H9 (cell line): ENCODE measurements at regions not wholly inside any gene's neighbourhood (a gene's known extent, or its start where the extent isn't known, plus 50 kb on each side); places are given as distances from the start of the nearest gene placed in this dataset.

Experiments
- DNase-seq: peaks from one replicate; pipeline ENCODE4 v3.0.0-alpha.2; 2017
- H2AFZ ChIP-seq: one replicate; pipeline ENCODE4 v1.6.1; 2013; ENCODE audit warnings: mild to moderate bottlenecking, low read length, control low read depth, moderate library complexity
- H2AK5ac ChIP-seq: 2 replicates; pipeline ENCODE4 v1.6.1; 2013; ENCODE audit warnings: low read length, control low read depth, mixed read lengths; ENCODE audit not compliant: insufficient read length
- H2BK120ac ChIP-seq: one replicate; pipeline ENCODE4 v1.6.1; 2013; ENCODE audit warnings: low read depth, mild to moderate bottlenecking, low read length, control low read depth, inconsistent platforms; ENCODE audit not compliant: poor library complexity, severe bottlenecking
- H2BK12ac ChIP-seq: 2 replicates; pipeline ENCODE4 v1.6.1; 2013; ENCODE audit warnings: low read length, control low read depth, mixed read lengths, low read depth; ENCODE audit not compliant: insufficient read length
- H2BK15ac ChIP-seq: 2 replicates; pipeline ENCODE4 v1.6.1; 2013; ENCODE audit warnings: low read depth, low read length, control low read depth
- H2BK20ac ChIP-seq: one replicate; pipeline ENCODE4 v1.6.1; 2013; ENCODE audit warnings: low read depth, mild to moderate bottlenecking, low read length, control low read depth, inconsistent platforms; ENCODE audit not compliant: poor library complexity, severe bottlenecking
- H2BK5ac ChIP-seq: 2 replicates; pipeline ENCODE4 v1.6.1; 2013; ENCODE audit warnings: low read length, control low read depth, mixed read lengths; ENCODE audit not compliant: insufficient read length
- H3K14ac ChIP-seq: 2 replicates; pipeline ENCODE4 v1.6.1; 2013; ENCODE audit warnings: low read length, control low read depth; ENCODE audit not compliant: insufficient read depth
- H3K18ac ChIP-seq: 2 replicates; pipeline ENCODE4 v1.6.1; 2013; ENCODE audit warnings: low read depth, mild to moderate bottlenecking, mixed read lengths, low read length, control low read depth; ENCODE audit not compliant: insufficient read length
- H3K23ac ChIP-seq: 2 replicates; pipeline ENCODE4 v1.6.1; 2013; ENCODE audit warnings: low read length, control low read depth, mixed read lengths, low read depth; ENCODE audit not compliant: insufficient read length
- H3K23me2 ChIP-seq: 2 replicates; pipeline ENCODE4 v1.6.1; 2013; ENCODE audit warnings: low read depth, mild to moderate bottlenecking, mixed read lengths, low read length, control low read depth; ENCODE audit not compliant: insufficient read length, poor library complexity, severe bottlenecking
- H3K27ac ChIP-seq: 2 replicates; pipeline ENCODE4 v1.5.1; 2013; ENCODE audit warnings: low read length, control low read depth, mixed read lengths, low read depth; ENCODE audit not compliant: insufficient read length
- H3K27me3 ChIP-seq: 2 replicates; pipeline ENCODE4 v1.6.1; 2013; ENCODE audit warnings: low read length, control low read depth, inconsistent platforms; ENCODE audit not compliant: insufficient read depth
- H3K4ac ChIP-seq: 2 replicates; pipeline ENCODE4 v1.6.1; 2013; ENCODE audit warnings: low read depth, mild to moderate bottlenecking, control low read depth, inconsistent platforms, low read length, moderate library complexity
- H3K4me1 ChIP-seq: 2 replicates; pipeline ENCODE4 v1.6.1; 2013; ENCODE audit warnings: low read length, control low read depth, inconsistent platforms; ENCODE audit not compliant: insufficient read depth
- H3K4me2 ChIP-seq: 2 replicates; pipeline ENCODE4 v1.6.1; 2013; ENCODE audit warnings: low read length, control low read depth, mixed read lengths; ENCODE audit not compliant: insufficient read length, insufficient read depth
- H3K56ac ChIP-seq: 2 replicates; pipeline ENCODE4 v1.6.1; 2013; ENCODE audit warnings: low read depth, mild to moderate bottlenecking, mixed read lengths, low read length, control low read depth; ENCODE audit not compliant: insufficient read length
- H3K79me1 ChIP-seq: 2 replicates; pipeline ENCODE4 v1.6.1; 2013; ENCODE audit warnings: low read depth, mild to moderate bottlenecking, moderate library complexity, low read length, control low read depth, inconsistent platforms; ENCODE audit not compliant: insufficient read depth, poor library complexity, severe bottlenecking
- H3K79me2 ChIP-seq: 2 replicates; pipeline ENCODE4 v1.6.1; 2013; ENCODE audit warnings: low read length, control low read depth, inconsistent platforms; ENCODE audit not compliant: insufficient read depth
- H3K9ac ChIP-seq: 2 replicates; pipeline ENCODE4 v1.6.1; 2013; ENCODE audit warnings: low read length, control low read depth, mixed read lengths; ENCODE audit not compliant: insufficient read length; ENCODE audit errors: extremely low read depth
- H3K9me3 ChIP-seq: one replicate; pipeline ENCODE4 v1.6.1; 2013; ENCODE audit warnings: low read depth, low read length, inconsistent platforms; ENCODE audit not compliant: control insufficient read depth
- H3T11ph ChIP-seq: one replicate; pipeline ENCODE4 v1.6.1; 2013; ENCODE audit warnings: mild to moderate bottlenecking, low read length, control low read depth, inconsistent platforms
- H4K20me1 ChIP-seq: one replicate; pipeline ENCODE4 v1.6.1; 2013; ENCODE audit not compliant: control insufficient read depth, insufficient read length, insufficient read depth
- H4K5ac ChIP-seq: 2 replicates; pipeline ENCODE4 v1.6.1; 2013; ENCODE audit warnings: low read depth, mild to moderate bottlenecking, mixed read lengths, low read length, control low read depth; ENCODE audit not compliant: insufficient read length
- H4K8ac ChIP-seq: replicated peaks from 2 replicates; pipeline ENCODE4 v1.6.1; 2013; ENCODE audit warnings: low read length, control low read depth, mixed read lengths, low read depth; ENCODE audit not compliant: insufficient read length
- H4K91ac ChIP-seq: 2 replicates; pipeline ENCODE4 v1.6.1; 2013; ENCODE audit warnings: low read depth, mild to moderate bottlenecking, moderate library complexity, mixed read lengths, low read length, control low read depth; ENCODE audit not compliant: insufficient read length
- H3K27ac Mint-ChIP-seq, 3 experiments: 2 replicates in 2 of 3; 3 replicates in 1 of 3; pipeline ENCODE4 v1.8.0; 2020 to 2021; ENCODE audit warnings: mixed read lengths in 3 of 3, mild to moderate bottlenecking in 1 of 3, moderate library complexity in 1 of 3
- H3K27me3 Mint-ChIP-seq: 2 replicates; pipeline ENCODE4 v1.8.0; 2021; ENCODE audit warnings: low read depth, mild to moderate bottlenecking, moderate library complexity, mixed read lengths
- H3K36me3 Mint-ChIP-seq, 3 experiments: 2 replicates in 2 of 3; 3 replicates in 1 of 3; pipeline ENCODE4 v1.8.0; 2020 to 2021; ENCODE audit warnings: low read depth in 3 of 3, mixed read lengths in 3 of 3; ENCODE audit not compliant: insufficient read depth in 1 of 3
- H3K4me1 Mint-ChIP-seq, 2 experiments: 2 replicates each; pipeline ENCODE4 v1.8.0; 2020; ENCODE audit warnings: mixed read lengths in 2 of 2
- H3K4me3 Mint-ChIP-seq, 2 experiments: 2 replicates in 1 of 2; 3 replicates in 1 of 2; pipeline ENCODE4 v1.8.0; 2020 to 2021; ENCODE audit warnings: mild to moderate bottlenecking in 2 of 2, mixed read lengths in 2 of 2, moderate library complexity in 1 of 2
- H3K9me3 Mint-ChIP-seq, 2 experiments: 2 replicates in 1 of 2; 3 replicates in 1 of 2; pipeline ENCODE4 v1.8.0; 2020; ENCODE audit warnings: mild to moderate bottlenecking in 2 of 2, mixed read lengths in 2 of 2, moderate library complexity in 1 of 2
- WGBS: extraction: QIAGEN DNeasy Blood & Tissue Kit; methylation state at CpG from one replicate; pipeline ENCODE4 v1.1.7; 2013; ENCODE audit warnings: missing lambda C conversion rate, low lambda C conversion rate, mixed read lengths; ENCODE audit not compliant: insufficient read length; ENCODE audit errors: extremely low coverage; 5-methylcytosine and 5-hydroxymethylcytosine counted together
- TF ChIP-seq, protein P1 (sequence below): fragments of 200-600 bp; sonication (generic); conservative IDR thresholded peaks from 3 replicates; pipeline ENCODE4 v1.8.0; 2021; ENCODE audit warnings: antibody characterized with exemption, mild to moderate bottlenecking

DNA sequence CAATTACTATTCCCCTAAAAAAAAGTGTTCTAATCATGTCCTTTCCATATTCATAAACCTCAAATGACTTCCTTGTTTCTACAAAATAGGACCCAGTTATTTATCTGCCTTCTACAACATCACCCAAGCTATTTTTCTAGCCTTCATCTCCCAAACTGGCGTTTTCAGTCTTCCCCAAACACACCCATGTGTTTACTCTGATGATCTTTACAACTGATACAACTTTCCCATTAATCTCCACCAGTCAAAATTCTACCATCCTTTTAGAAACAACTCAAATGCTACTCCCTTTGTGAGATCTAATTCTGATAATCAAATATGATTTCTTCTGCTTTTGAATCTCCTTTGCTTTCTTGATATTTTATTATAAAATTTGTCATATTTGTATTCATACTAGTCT, 114.5 kb downstream of the DUSP6 start:
- Mint-ChIP-seq H3K27ac (no peak overlapping the region), H3K36me3 (peaks cover 0 to 5% (median 0%) of the 10 kb centered on the region in 3 experiments; a peak in 1 of 7 replicates), H3K4me1 (no peaks in the 10 kb centered on the region; a peak in 1 of 4 replicates), H3K27me3 (peaks cover 8% of the 10 kb centered on the region), H3K9me3 (peaks cover 5 to 6% of the 10 kb centered on the region in 2 experiments; a peak in 4 of 5 replicates), H3K4me3 (no peak overlapping the region)
- Histone ChIP-seq H2BK120ac (no peak overlapping the region), H3K27me3 (no peaks in the 10 kb centered on the region), H3K14ac (no peak overlapping the region), H4K20me1 (no peaks in the 10 kb centered on the region), H2BK5ac (no peak overlapping the region), H3T11ph (no peak overlapping the region), H3K27ac (no peak overlapping the region), H4K91ac (no peak overlapping the region), H3K56ac (no peak overlapping the region), H3K23me2 (no peaks in the 10 kb centered on the region), H3K18ac (no peak overlapping the region), H3K23ac (no peak overlapping the region), H3K4me2 (no peak overlapping the region), H2BK15ac (no peak overlapping the region), H2BK20ac (no peak overlapping the region), H3K9ac (no peak overlapping the region), H3K79me1 (no peaks in the 10 kb centered on the region), H4K8ac (no peak overlapping the region), H2BK12ac (no peak overlapping the region), H3K4ac (no peak overlapping the region), H3K9me3 (no peaks in the 10 kb centered on the region), H4K5ac (no peak overlapping the region), H2AFZ (no peak overlapping the region), H3K4me1 (peaks cover 2% of the 10 kb centered on the region; the same call in 1 of the 2 replicates), H2AK5ac (no peak overlapping the region), H3K79me2 (no peaks in the 10 kb centered on the region)
- DNase-seq, result no peak
- TF ChIP-seq, protein P1, sequence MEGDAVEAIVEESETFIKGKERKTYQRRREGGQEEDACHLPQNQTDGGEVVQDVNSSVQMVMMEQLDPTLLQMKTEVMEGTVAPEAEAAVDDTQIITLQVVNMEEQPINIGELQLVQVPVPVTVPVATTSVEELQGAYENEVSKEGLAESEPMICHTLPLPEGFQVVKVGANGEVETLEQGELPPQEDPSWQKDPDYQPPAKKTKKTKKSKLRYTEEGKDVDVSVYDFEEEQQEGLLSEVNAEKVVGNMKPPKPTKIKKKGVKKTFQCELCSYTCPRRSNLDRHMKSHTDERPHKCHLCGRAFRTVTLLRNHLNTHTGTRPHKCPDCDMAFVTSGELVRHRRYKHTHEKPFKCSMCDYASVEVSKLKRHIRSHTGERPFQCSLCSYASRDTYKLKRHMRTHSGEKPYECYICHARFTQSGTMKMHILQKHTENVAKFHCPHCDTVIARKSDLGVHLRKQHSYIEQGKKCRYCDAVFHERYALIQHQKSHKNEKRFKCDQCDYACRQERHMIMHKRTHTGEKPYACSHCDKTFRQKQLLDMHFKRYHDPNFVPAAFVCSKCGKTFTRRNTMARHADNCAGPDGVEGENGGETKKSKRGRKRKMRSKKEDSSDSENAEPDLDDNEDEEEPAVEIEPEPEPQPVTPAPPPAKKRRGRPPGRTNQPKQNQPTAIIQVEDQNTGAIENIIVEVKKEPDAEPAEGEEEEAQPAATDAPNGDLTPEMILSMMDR, result no peak
- no CpG with 5 or more reads among the region's 1 CpG for WGBS
